ENCODE measurements at regions not wholly inside any gene's neighbourhood (a gene's known extent, or its start where the extent isn't known, plus 50 kb on each side); places are given as distances from the start of the nearest gene placed in this dataset.
A peak's percentile ranks its signal among the peaks of the same experiment; 100 is the strongest.

- no peak for TF ChIP-seq CTCF (conservative IDR thresholded peaks at IDR 0.05; ENCODE audit: low read depth, low read length)
- no peak overlapping the region for H3K4me3 ChIP-seq (ENCODE audit: low read depth, low read length)
- DNase-seq (ENCODE audit: low read depth) = no peak
Observed at GRCh38 chr7:42511027-42511426, 274.0 kb upstream of the GLI3 start.

- no peak for TF ChIP-seq CTCF (conservative IDR thresholded peaks at IDR 0.05; ENCODE audit: low read depth, low read length)
- H3K4me3 ChIP-seq (ENCODE audit: low read depth, low read length) = no peak overlapping the region
Observed at GRCh38 chr7:42506097-42506496, 269.1 kb upstream of the GLI3 start.

GRCh38 chr7:42502022-42502421 lies 265.0 kb upstream of the GLI3 start:
- no peak for DNase-seq (ENCODE audit: low read depth)
- no peak overlapping the region for H3K4me3 ChIP-seq (ENCODE audit: low read depth, low read length)

More at GRCh38 chr7:42506097-42506496, 269.1 kb upstream of the GLI3 start:
- no peak for DNase-seq (ENCODE audit: low read depth)

GRCh38 chr7:42495256-42495655 lies 258.2 kb upstream of the GLI3 start:
- no peak for DNase-seq (ENCODE audit: low read depth)
- TF ChIP-seq CTCF (conservative IDR thresholded peaks at IDR 0.05; ENCODE audit: low read depth, low read length) = no peak
- H3K4me3 ChIP-seq (ENCODE audit: low read depth, low read length) = no peak overlapping the region

More at GRCh38 chr7:42502022-42502421, 265.0 kb upstream of the GLI3 start:
- TF ChIP-seq CTCF (conservative IDR thresholded peaks at IDR 0.05; ENCODE audit: low read depth, low read length) = no peak

GRCh38 chr7:42494736-42495135 lies 257.7 kb upstream of the GLI3 start:
- no peak for DNase-seq (ENCODE audit: low read depth)
- no peak for TF ChIP-seq CTCF (conservative IDR thresholded peaks at IDR 0.05; ENCODE audit: low read depth, low read length)
- H3K4me3 ChIP-seq (ENCODE audit: low read depth, low read length) = no peak overlapping the region

- H3K4me3 ChIP-seq (ENCODE audit: low read depth, low read length) = peak overlapping the region; percentile 56
- TF ChIP-seq CTCF (conservative IDR thresholded peaks at IDR 0.05; ENCODE audit: low read depth, low read length) = no peak
- no peak for DNase-seq (ENCODE audit: low read depth)
Observed at GRCh38 chr7:42494199-42494710, 257.2 kb upstream of the GLI3 start.

- peak overlapping the region; percentile 56 for H3K4me3 ChIP-seq (ENCODE audit: low read depth, low read length)
- DNase-seq (ENCODE audit: low read depth) = peak; percentile 53
- peak; percentile 9 for TF ChIP-seq CTCF (conservative IDR thresholded peaks at IDR 0.05; ENCODE audit: low read depth, low read length)
Observed at GRCh38 chr7:42493436-42494198, 256.6 kb upstream of the GLI3 start.

All from epithelial cell of proximal tubule (primary cell).